ENCODE measurements at regions not wholly inside any gene's neighbourhood (a gene's known extent, or its start where the extent isn't known, plus 50 kb on each side); places are given as distances from the start of the nearest gene placed in this dataset.

DNA sequence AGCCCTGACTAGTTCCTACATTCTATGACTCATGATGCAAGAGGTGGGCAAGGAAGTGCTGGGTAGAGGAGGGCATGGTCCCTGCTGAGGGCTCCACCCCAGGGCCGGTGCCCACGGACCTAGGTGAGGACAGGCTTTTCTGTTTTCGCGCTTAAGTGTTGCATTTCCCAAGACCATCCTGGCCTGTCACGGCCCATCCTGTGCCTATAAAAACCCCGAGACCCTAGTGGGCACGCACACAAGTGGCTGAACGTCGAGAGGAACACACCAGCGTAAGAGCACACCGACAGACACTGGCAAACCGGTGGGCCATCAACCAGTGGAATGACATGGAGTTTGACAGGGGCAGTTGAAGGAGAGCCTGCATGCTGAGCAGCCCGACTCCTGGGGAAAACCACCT lies 680.7 kb upstream of the GHITM start:
- TF ChIP-seq CTCF (IDR thresholded peaks at IDR 0.05) (no peak), POLR2A (IDR thresholded peaks at IDR 0.05) (no peak)

All from thyroid gland (tissue), 4 donors.